ENCODE measurements at regions not wholly inside any gene's neighbourhood (a gene's known extent, or its start where the extent isn't known, plus 50 kb on each side); places are given as distances from the start of the nearest gene placed in this dataset.

GRCh38 chr10:131009791-131010190 lies 301.7 kb downstream of the TCERG1L start:
- DNase-seq: peak; percentile 47 to 68 (median 62)

GRCh38 chr10:131010965-131011575 lies 300.5 kb downstream of the TCERG1L start:
- no peak for DNase-seq

DNA sequence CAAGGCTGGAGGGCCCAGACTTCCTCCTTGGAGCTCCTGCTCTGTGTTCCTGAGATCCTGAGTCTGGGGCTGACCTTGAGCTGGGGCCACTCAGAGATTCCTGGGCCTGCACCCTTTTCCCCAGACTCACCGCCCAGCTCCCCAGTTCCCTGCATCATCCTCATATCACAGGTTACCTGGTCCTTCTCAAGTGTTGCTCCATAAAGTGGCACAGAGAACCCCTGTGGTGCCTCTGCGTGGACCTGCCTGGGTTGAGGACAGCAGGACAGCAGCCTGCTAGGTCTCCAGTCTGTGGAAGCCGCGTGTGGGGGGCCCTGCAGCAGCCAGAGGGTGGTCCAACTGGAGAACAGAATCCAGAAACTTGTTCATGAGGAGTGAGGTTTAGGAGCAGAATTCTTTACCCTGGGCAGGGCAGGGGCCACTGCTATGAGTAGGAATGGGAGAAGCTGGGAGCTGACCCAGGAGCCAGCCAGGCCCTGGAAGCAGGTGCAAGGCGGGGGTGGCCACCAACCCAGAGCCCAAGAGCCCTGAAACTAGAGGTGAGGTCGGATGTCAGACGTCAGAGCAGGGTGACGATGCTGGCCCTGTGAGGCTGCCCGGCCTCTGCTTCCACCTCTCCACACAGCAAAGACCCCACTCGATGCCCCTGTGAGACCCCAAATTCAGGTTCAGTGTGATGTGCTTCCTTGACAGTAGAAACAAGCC lies 299.4 kb downstream of the TCERG1L start:
- no peak for DNase-seq

- DNase-seq: no peak
These were observed 298.9 kb downstream of the TCERG1L start for GRCh38 chr10:131012641-131012985.

DNA sequence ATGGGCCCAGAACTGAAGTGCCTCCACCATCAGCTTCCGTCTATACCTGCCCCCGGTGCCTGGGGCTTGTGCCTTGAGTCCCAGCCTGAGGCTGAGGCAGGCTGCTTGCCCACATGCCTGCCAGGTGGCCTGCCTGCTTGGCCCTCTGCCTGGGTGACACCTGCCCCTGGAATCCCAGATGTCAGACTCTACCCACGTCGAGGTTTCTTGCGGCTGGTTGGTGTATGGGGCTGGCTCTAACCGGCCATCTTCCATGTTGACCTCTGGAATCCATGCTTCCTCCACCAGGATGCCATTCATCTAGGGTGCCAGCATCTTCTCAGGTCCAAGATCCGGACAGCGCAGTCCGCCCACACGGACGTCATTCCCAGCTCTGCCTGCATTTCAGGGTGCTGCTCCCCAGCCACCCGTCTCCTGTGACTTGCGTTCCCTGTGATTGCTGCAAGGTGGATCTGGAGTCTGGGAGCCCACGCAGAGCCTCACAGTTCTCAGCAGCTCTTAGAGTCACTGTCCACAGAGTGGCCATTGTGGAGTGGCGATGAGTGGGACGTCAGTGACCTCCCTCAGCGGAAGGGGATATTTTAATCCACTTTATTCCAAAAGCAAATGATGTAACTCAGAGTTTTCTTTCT lies 298.1 kb downstream of the TCERG1L start:
- DNase-seq: no peak

GRCh38 chr10:131014271-131014670 lies 297.2 kb downstream of the TCERG1L start:
- no peak for DNase-seq

GRCh38 chr10:131015271-131015670 lies 296.2 kb downstream of the TCERG1L start:
- no peak for DNase-seq

DNA sequence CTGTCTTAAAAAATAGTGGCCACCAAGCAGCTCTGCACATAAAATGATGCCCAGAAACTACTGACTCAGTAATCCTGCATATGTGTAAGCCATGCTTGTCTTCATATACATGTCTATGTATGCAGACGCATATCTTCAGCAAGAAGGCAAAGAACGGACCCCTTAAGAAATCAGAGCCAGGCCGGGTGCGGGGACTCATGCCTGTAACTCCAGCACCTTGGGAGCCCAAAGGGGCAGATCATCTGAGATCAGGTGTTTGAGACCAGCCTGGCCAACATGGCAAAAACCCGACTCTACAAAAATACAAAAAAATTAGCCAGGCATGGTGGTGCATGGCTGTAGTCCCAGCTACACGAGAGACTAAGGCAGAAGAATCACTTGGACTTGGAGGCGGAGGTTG lies 295.0 kb downstream of the TCERG1L start:
- DNase-seq: no peak

GRCh38 chr10:131017566-131018285 lies 293.8 kb downstream of the TCERG1L start:
- DNase-seq: no peak

GRCh38 chr10:131018886-131019500 lies 292.5 kb downstream of the TCERG1L start:
- no peak for DNase-seq

GRCh38 chr10:131019696-131020095 lies 291.8 kb downstream of the TCERG1L start:
- no peak for DNase-seq

DNA sequence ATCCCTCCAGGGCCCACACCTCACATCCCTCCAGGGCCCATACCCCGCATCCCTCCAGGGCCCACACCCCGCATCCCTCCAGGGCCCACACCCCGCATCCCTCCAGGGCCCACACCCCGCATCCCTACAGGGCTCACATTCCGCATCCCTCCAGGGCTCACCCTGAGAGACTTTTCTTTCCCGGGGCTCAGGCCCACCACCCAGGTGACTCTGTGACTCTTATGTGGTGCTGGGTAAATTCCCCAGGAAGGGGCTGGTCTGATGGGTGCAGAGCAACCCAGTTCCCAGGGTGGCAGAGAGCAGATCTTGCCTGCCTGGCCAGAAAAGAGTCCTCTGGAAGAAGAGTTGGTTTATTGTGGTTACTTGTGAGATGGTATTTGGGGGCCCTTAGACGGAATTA lies 290.7 kb downstream of the TCERG1L start:
- no peak for DNase-seq

- no peak for DNase-seq
These were observed 290.1 kb downstream of the TCERG1L start for GRCh38 chr10:131021246-131021895.

GRCh38 chr10:131021969-131022368 lies 289.6 kb downstream of the TCERG1L start:
- DNase-seq: no peak

DNA sequence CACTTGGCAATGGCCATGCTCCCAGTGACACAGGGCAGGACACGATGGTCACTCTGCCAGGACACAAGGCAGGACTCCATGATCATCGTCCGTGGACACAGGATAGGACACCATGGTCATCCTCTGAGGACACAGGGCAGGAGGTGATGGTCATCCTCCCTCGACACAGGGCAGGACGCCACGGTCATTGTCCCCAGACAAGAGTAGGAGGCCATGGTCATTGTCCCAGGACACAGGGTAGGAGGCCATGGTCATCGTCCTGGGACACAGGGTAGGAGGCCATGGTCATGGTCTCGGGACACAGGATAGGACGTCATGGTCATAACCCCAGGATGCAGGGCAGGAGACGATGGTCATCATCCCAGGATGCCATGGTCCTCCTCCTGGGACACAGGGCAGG lies 289.2 kb downstream of the TCERG1L start:
- no peak for DNase-seq

DNA sequence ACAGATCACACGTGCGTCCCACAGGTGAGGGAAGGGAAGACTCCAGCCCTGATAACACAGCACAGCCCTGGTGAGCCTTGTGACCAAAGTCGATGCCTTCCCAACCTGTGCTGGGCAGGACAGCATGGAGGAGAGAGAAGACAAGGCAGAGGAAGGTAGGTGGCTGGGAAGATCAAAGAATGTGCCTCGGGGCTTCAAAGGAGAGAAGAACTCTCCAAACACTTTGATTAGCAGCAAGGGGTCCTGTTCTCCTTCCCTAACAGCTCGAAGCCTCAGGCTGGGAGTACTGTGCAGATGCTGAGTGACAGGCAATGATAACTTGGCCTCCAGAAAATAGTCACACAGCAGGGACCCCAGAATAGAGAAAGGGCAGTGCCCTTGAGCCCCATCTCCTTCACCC lies 288.5 kb downstream of the TCERG1L start:
- DNase-seq: no peak

DNA sequence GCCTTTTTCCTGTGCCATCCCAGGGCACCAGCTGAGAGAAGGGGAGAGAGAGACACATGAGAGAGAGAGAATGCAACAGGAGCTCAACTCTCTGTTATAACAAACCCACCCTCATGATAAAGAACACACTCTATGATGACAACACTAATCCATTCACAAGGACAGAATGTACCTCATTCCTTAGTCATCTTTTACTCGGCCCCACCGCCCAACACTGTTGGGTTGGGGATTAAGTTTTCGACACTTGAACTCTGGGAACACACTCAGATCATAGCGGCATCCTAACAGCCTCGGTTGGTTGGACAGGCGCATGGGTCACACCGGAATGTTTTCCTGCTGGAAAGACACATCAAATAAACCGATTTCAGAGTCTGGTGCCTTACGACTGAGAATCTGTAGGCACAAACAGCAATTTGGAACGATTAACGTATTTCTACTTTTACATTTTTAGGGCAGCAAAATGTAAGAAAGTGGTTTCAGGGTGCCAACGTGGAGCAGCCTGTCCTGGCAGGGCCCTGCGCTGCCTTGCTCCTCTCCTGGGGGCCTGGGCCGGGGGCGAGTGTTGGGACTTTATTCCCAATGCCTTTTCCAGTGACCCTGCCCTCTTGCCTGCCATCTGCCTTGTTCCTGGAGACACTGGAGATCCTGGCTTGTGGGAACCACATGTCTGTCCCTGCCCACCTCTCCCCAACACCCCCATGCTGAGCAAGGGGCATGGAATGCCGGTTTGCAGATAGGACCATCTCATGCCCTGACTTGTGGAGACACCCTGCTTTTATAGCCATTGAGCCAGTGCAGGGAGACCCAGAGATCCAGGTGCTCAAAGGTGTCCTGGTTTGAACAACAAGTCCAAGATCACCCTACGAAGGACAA lies 287.0 kb downstream of the TCERG1L start:
- DNase-seq: no peak

DNA sequence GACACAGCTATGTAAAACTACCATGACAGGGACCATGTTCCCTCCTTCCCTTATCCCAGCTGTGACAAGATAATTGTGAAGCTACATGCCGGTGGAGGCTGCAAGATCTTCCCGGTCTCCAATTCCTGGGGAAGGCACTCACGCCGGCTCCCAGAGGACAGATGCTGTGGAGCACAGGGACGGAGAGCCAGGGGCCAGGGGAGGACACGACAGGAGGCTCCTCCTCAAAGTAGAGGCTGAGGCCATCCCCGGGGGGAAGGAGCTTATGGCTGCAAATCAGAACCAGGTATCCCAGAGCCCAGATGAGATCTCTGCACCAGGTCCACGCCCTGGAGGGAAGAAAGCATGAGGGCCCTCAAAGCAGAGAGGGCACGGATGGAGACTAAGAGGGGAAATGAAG lies 286.2 kb downstream of the TCERG1L start:
- DNase-seq: no peak

DNA sequence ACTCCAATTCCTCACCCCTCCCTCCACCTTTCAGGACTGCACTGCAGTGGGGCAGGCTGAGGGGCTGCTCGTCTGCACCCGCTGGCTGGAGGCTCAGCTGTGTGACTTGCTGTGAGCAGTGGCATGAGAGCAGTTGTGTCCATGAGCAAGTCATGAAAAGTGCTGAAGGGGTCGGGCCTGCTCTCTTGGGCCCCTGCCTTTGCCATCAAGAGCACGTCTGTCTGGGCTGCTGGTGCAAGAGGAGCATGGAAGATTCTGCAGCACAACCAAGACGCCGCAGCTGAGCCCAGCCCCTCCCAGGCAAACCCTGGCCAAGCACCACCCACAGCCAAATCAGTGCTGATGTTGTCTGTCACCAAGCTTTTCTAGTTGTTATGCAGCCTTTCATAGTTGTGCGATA lies 284.3 kb downstream of the TCERG1L start:
- DNase-seq: no peak

DNA sequence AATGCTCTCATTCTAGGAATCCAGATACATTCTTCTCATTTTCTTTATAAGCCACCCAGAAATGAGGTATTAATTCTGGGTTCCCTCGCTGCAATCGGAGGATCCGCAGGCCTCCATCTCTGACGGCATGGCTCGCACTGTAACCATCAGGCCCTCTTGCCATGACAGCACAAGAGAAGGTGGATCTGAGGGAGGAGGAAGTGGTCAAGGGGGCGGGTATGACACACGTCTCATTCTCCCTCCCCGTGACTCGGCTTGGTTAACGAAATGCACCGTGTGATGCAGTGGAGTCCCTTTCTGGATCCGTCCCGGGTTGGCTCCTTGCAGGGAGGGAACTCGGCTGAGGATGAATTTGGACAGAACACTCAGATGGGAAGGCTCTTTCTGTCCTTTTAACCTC lies 280.2 kb downstream of the TCERG1L start:
- DNase-seq: peak in 3 of 4 experiments; percentile 7 to 11 (median 9)

Measured in suppressor macrophage (primary cell).